ENCODE measurements at regions not wholly inside any gene's neighbourhood (a gene's known extent, or its start where the extent isn't known, plus 50 kb on each side); places are given as distances from the start of the nearest gene placed in this dataset.

GRCh38 chr3:148178503-148178902 is 519.2 kb upstream of the AGTR1 start:
- no CpG with 5 or more reads among the region's 3 CpGs for WGBS, 2 experiments (ENCODE audit: insufficient coverage in 2 of 2)
- Histone ChIP-seq H3K4me1 (ENCODE audit: control insufficient read depth, insufficient read depth, low read length, poor library complexity, severe bottlenecking) (no peaks in the 10 kb centered on the region), H3K4me3 (ENCODE audit: extremely low read depth, insufficient read depth, low read length, poor library complexity, severe bottlenecking) (no peak overlapping the region), H3K9me3 (ENCODE audit: control insufficient read depth, low read length) (no peaks in the 10 kb centered on the region), H3K27ac (ENCODE audit: low read depth, low read length, severe bottlenecking) (no peak overlapping the region), H3K36me3 (ENCODE audit: control insufficient read depth, insufficient read depth, low read length) (no peaks in the 10 kb centered on the region)

DNA sequence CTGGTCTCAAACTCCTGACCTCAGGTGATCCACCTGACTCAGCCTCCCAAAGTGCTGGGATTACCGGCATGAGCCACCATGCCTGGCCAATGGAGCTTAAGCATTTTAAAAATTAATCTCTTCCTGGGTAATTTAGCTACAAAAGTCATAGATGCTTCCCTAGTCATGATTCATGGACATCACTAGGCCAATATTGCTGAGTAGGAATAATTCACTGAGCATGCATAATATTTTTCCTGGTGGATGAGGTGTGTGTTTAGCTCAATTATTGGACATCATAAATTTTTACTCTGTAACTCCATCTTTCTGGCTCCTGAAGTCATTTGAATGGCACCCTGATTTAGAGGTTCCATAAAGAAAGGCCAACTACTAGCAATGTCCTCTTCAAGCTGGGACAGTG is 512.9 kb upstream of the AGTR1 start:
- WGBS, 2 experiments (ENCODE audit: insufficient coverage in 2 of 2) = 100% methylated on average over 1 of the region's 1 CpG; no CpG with 5 or more reads in 1 of the 2 experiments
- Histone ChIP-seq H3K36me3 (ENCODE audit: control insufficient read depth, insufficient read depth, low read length) (no peaks in the 10 kb centered on the region), H3K4me3 (ENCODE audit: extremely low read depth, insufficient read depth, low read length, poor library complexity, severe bottlenecking) (no peak overlapping the region), H3K27ac (ENCODE audit: low read depth, low read length, severe bottlenecking) (no peak overlapping the region), H3K9me3 (ENCODE audit: control insufficient read depth, low read length) (no peaks in the 10 kb centered on the region), H3K4me1 (ENCODE audit: control insufficient read depth, insufficient read depth, low read length, poor library complexity, severe bottlenecking) (no peaks in the 10 kb centered on the region)

GRCh38 chr3:148186881-148187280 is 510.8 kb upstream of the AGTR1 start:
- WGBS, 2 experiments (ENCODE audit: insufficient coverage in 2 of 2) = 80% methylated on average over 1 of the region's 2 CpGs; no CpG with 5 or more reads in 1 of the 2 experiments

GRCh38 chr3:148187296-148187695 is 510.4 kb upstream of the AGTR1 start:
- no peaks in the 10 kb centered on the region for H3K4me1 ChIP-seq (ENCODE audit: control insufficient read depth, insufficient read depth, low read length, poor library complexity, severe bottlenecking)
- H3K4me3 ChIP-seq (ENCODE audit: extremely low read depth, insufficient read depth, low read length, poor library complexity, severe bottlenecking) = no peak overlapping the region
- H3K36me3 ChIP-seq (ENCODE audit: control insufficient read depth, insufficient read depth, low read length) = no peaks in the 10 kb centered on the region
- no peak overlapping the region for H3K27ac ChIP-seq (ENCODE audit: low read depth, low read length, severe bottlenecking)
- no peaks in the 10 kb centered on the region for H3K9me3 ChIP-seq (ENCODE audit: control insufficient read depth, low read length)

More at GRCh38 chr3:148186881-148187280, 510.8 kb upstream of the AGTR1 start:
- no peak overlapping the region for H3K4me3 ChIP-seq (ENCODE audit: extremely low read depth, insufficient read depth, low read length, poor library complexity, severe bottlenecking)
- no peak overlapping the region for H3K27ac ChIP-seq (ENCODE audit: low read depth, low read length, severe bottlenecking)
- no peaks in the 10 kb centered on the region for H3K36me3 ChIP-seq (ENCODE audit: control insufficient read depth, insufficient read depth, low read length)
- no peaks in the 10 kb centered on the region for H3K9me3 ChIP-seq (ENCODE audit: control insufficient read depth, low read length)
- no peaks in the 10 kb centered on the region for H3K4me1 ChIP-seq (ENCODE audit: control insufficient read depth, insufficient read depth, low read length, poor library complexity, severe bottlenecking)

DNA sequence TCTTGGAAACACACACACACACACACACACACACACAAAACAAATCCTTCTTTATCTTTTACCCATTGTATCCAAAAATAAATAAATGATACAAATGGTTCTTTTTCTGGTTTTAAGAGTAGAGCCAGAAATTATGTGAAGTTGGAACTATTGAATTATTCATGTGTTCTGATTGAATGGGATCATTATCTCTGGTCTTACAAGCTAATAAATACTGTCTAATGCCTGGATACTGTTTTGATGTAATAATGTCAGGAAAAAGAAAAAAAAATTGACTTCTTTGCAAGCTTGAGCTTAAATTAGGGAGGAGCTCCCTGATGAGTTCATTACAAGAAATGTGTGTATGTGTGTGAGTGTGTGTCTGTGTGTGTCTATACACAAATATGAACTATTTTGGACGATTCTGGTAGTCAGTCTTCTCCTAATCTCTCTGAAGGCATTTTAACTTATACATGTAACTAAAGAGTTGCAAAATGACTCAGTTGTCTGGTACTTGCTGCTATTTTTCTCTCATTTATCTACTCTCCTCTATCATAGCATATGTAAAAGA is 507.2 kb upstream of the AGTR1 start:
- Histone ChIP-seq H3K36me3 (ENCODE audit: control insufficient read depth, insufficient read depth, low read length) (no peaks in the 10 kb centered on the region), H3K27ac (ENCODE audit: low read depth, low read length, severe bottlenecking) (no peak overlapping the region), H3K4me1 (ENCODE audit: control insufficient read depth, insufficient read depth, low read length, poor library complexity, severe bottlenecking) (no peaks in the 10 kb centered on the region), H3K4me3 (ENCODE audit: extremely low read depth, insufficient read depth, low read length, poor library complexity, severe bottlenecking) (no peak overlapping the region), H3K9me3 (ENCODE audit: control insufficient read depth, low read length) (no peaks in the 10 kb centered on the region)
- 60% methylated on average over 1 of the region's 1 CpG; no CpG with 5 or more reads in 1 of the 2 experiments for WGBS, 2 experiments (ENCODE audit: insufficient coverage in 2 of 2)

DNA sequence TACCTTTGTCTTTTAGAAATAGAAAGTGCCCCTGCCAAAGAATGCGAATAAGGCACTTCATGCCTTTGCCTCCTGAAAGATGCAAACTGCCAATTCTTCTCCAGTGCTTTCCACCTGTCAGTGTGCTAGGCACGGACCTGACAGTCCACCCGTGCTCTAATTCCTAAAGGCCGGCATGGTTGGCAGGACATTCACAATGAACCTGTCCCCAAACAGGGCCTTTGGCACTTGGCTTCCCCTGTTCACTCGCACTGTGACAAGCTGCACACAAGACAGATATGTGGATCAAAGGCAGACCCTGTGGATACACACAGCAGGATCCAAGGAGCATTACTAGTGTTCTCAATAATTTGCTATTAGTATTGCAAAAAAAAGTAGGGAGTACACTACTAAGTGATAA is 505.7 kb upstream of the AGTR1 start:
- no peak overlapping the region for H3K4me3 ChIP-seq (ENCODE audit: extremely low read depth, insufficient read depth, low read length, poor library complexity, severe bottlenecking)
- H3K4me1 ChIP-seq (ENCODE audit: control insufficient read depth, insufficient read depth, low read length, poor library complexity, severe bottlenecking) = no peaks in the 10 kb centered on the region
- no peaks in the 10 kb centered on the region for H3K36me3 ChIP-seq (ENCODE audit: control insufficient read depth, insufficient read depth, low read length)
- H3K9me3 ChIP-seq (ENCODE audit: control insufficient read depth, low read length) = no peaks in the 10 kb centered on the region
- H3K27ac ChIP-seq (ENCODE audit: low read depth, low read length, severe bottlenecking) = no peak overlapping the region
- WGBS, 2 experiments (ENCODE audit: insufficient coverage in 2 of 2) = 92 to 95% methylated on average over 4 of the region's 5 CpGs

- Histone ChIP-seq H3K36me3 (ENCODE audit: control insufficient read depth, insufficient read depth, low read length) (no peaks in the 10 kb centered on the region), H3K4me1 (ENCODE audit: control insufficient read depth, insufficient read depth, low read length, poor library complexity, severe bottlenecking) (no peaks in the 10 kb centered on the region)
These were observed 500.6 kb upstream of the AGTR1 start for GRCh38 chr3:148197061-148197460.

GRCh38 chr3:148202386-148202785 is 495.3 kb upstream of the AGTR1 start:
- H3K4me3 ChIP-seq (ENCODE audit: extremely low read depth, insufficient read depth, low read length, poor library complexity, severe bottlenecking) = no peak overlapping the region

More at GRCh38 chr3:148197061-148197460, 500.6 kb upstream of the AGTR1 start:
- Histone ChIP-seq H3K27ac (ENCODE audit: low read depth, low read length, severe bottlenecking) (no peak overlapping the region), H3K4me3 (ENCODE audit: extremely low read depth, insufficient read depth, low read length, poor library complexity, severe bottlenecking) (no peak overlapping the region), H3K9me3 (ENCODE audit: control insufficient read depth, low read length) (no peaks in the 10 kb centered on the region)
- WGBS, 2 experiments (ENCODE audit: insufficient coverage in 2 of 2) = 89 to 100% methylated on average over 1 of the region's 3 CpGs

DNA sequence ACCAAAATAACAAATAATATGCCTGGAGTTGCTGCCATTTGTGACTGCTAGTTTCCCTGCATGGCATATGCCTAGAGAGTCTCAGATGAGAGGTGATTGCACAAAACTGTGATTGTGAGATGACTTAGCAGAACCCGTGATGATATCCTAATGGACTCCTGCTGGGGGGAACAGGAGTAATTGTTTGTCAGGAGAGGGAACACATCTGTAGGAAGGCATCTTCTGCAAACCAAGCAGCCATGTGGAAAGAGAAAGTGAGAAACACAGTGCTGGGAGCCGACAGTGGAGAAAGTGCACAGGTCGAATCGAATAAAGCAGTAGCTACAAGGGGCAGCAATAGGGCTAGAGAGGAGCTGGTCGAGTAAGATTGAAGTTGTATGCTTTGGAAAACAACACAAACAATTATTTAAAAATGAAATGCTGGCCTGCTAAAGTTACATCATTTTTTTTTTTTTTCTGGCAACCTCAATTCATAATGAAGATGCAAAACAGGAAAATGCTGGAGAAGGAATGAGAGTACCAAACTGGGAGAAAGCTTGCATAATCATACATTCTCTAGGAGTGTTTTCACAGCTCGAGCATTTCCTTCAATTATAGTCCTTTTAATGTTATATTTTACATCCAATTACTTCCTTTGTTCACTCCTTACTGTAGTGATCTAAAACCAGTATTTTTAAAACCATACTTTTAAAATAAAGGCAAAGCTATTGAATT is 494.2 kb upstream of the AGTR1 start:
- no peaks in the 10 kb centered on the region for H3K9me3 ChIP-seq (ENCODE audit: control insufficient read depth, low read length)
- no peaks in the 10 kb centered on the region for H3K36me3 ChIP-seq (ENCODE audit: control insufficient read depth, insufficient read depth, low read length)
- H3K27ac ChIP-seq (ENCODE audit: low read depth, low read length, severe bottlenecking) = no peak overlapping the region

More at GRCh38 chr3:148202386-148202785, 495.3 kb upstream of the AGTR1 start:
- no peak overlapping the region for H3K27ac ChIP-seq (ENCODE audit: low read depth, low read length, severe bottlenecking)
- WGBS, 2 experiments (ENCODE audit: insufficient coverage in 2 of 2) = no CpG with 5 or more reads among the region's 1 CpG
- no peaks in the 10 kb centered on the region for H3K4me1 ChIP-seq (ENCODE audit: control insufficient read depth, insufficient read depth, low read length, poor library complexity, severe bottlenecking)
- no peaks in the 10 kb centered on the region for H3K36me3 ChIP-seq (ENCODE audit: control insufficient read depth, insufficient read depth, low read length)
- H3K9me3 ChIP-seq (ENCODE audit: control insufficient read depth, low read length) = no peaks in the 10 kb centered on the region

GRCh38 chr3:148204131-148204530 is 493.6 kb upstream of the AGTR1 start:
- H3K4me3 ChIP-seq (ENCODE audit: extremely low read depth, insufficient read depth, low read length, poor library complexity, severe bottlenecking) = no peak overlapping the region
- H3K4me1 ChIP-seq (ENCODE audit: control insufficient read depth, insufficient read depth, low read length, poor library complexity, severe bottlenecking) = no peaks in the 10 kb centered on the region
- no peak overlapping the region for H3K27ac ChIP-seq (ENCODE audit: low read depth, low read length, severe bottlenecking)
- WGBS, 2 experiments (ENCODE audit: insufficient coverage in 2 of 2) = no CpG with 5 or more reads among the region's 1 CpG
- no peaks in the 10 kb centered on the region for H3K9me3 ChIP-seq (ENCODE audit: control insufficient read depth, low read length)
- H3K36me3 ChIP-seq (ENCODE audit: control insufficient read depth, insufficient read depth, low read length) = no peaks in the 10 kb centered on the region

More for the DNA sequence above, 494.2 kb upstream of the AGTR1 start:
- WGBS, 2 experiments (ENCODE audit: insufficient coverage in 2 of 2) = 75 to 84% methylated on average over 2 to 5 of the region's 6 CpGs
- H3K4me3 ChIP-seq (ENCODE audit: extremely low read depth, insufficient read depth, low read length, poor library complexity, severe bottlenecking) = no peak overlapping the region
- no peaks in the 10 kb centered on the region for H3K4me1 ChIP-seq (ENCODE audit: control insufficient read depth, insufficient read depth, low read length, poor library complexity, severe bottlenecking)

DNA sequence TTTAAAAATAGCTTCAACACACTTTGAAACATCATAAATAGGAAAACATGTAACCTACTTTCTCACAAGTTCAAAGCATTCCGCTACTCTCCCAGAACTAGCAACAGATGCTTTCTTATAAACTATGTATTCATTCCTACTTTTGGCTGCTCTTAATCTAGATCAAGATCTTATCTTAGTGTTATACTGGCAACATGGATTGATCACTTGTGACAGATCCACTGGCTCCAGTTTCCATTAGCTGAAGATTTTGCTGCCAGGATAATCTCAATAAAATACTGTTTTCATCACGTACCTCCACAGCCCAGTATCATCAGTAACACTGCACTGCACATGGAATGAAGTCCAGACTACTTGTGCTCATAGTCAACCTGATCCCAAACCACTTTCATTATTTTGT is 491.7 kb upstream of the AGTR1 start:
- Histone ChIP-seq H3K4me3 (ENCODE audit: extremely low read depth, insufficient read depth, low read length, poor library complexity, severe bottlenecking) (no peak overlapping the region), H3K9me3 (ENCODE audit: control insufficient read depth, low read length) (no peaks in the 10 kb centered on the region), H3K4me1 (ENCODE audit: control insufficient read depth, insufficient read depth, low read length, poor library complexity, severe bottlenecking) (no peaks in the 10 kb centered on the region), H3K36me3 (ENCODE audit: control insufficient read depth, insufficient read depth, low read length) (no peaks in the 10 kb centered on the region), H3K27ac (ENCODE audit: low read depth, low read length, severe bottlenecking) (no peak overlapping the region)
- 100% methylated on average over 1 of the region's 2 CpGs; no CpG with 5 or more reads in 1 of the 2 experiments for WGBS, 2 experiments (ENCODE audit: insufficient coverage in 2 of 2)

Data from mesodermal cell (in vitro differentiated cells).